ENCODE measurements at regions not wholly inside any gene's neighbourhood (a gene's known extent, or its start where the extent isn't known, plus 50 kb on each side); places are given as distances from the start of the nearest gene placed in this dataset.

GRCh38 chr10:2351566-2351965 lies 614.2 kb upstream of the ADARB2 start:
- TF ChIP-seq CTCF (IDR thresholded peaks at IDR 0.05), result no peak
- no peak for TF ChIP-seq POLR2A (IDR thresholded peaks at IDR 0.05)
- intact Hi-C loops (cut with DNase I), result no loop called here
- ATAC-seq (no peak), DNase-seq (no peak)
- H3K36me3 ChIP-seq, result no peaks in the 10 kb centered on the region
- H3K4me3 ChIP-seq, result no peak overlapping the region
- no peaks in the 10 kb centered on the region for H3K4me1 ChIP-seq
- H3K27ac ChIP-seq, result no peak overlapping the region
- H3K27me3 ChIP-seq, result peaks cover 0 to 3% (median 0%) of the 10 kb centered on the region in 9 donors
- 78 to 83% (median 79%) methylated on average over 15 to 16 of the region's 16 CpGs for WGBS, 4 donors
- no peaks in the 10 kb centered on the region for H3K9me3 ChIP-seq

- H3K27ac ChIP-seq, result no peak overlapping the region
- H3K4me1 ChIP-seq, result no peaks in the 10 kb centered on the region
- TF ChIP-seq CTCF (IDR thresholded peaks at IDR 0.05), result no peak
- no peak for TF ChIP-seq POLR2A (IDR thresholded peaks at IDR 0.05)
- no peak for ATAC-seq
- no peaks in the 10 kb centered on the region for H3K27me3 ChIP-seq
- H3K36me3 ChIP-seq, result no peaks in the 10 kb centered on the region
- H3K4me3 ChIP-seq, result no peak overlapping the region
- intact Hi-C loops (cut with DNase I), result no loop called here
- H3K9me3 ChIP-seq, result peaks cover 0 to 5% (median 0%) of the 10 kb centered on the region in 12 donors
- DNase-seq, result no peak
- WGBS, 4 donors, result 75 to 84% (median 79%) methylated on average over 3 of the region's 3 CpGs
Observed at GRCh38 chr10:2342206-2342605, 604.9 kb upstream of the ADARB2 start.

- H3K27ac ChIP-seq, result no peak overlapping the region
- no peak overlapping the region for H3K4me3 ChIP-seq
- peaks cover 0 to 5% (median 0%) of the 10 kb centered on the region in 12 donors for H3K9me3 ChIP-seq
- no peaks in the 10 kb centered on the region for H3K4me1 ChIP-seq
- DNase-seq (no peak), ATAC-seq (no peak)
- WGBS, 4 donors, result 74 to 79% (median 75%) methylated on average over 11 of the region's 11 CpGs
- intact Hi-C loops (cut with DNase I), result no loop called here
- no peaks in the 10 kb centered on the region for H3K27me3 ChIP-seq
- H3K36me3 ChIP-seq, result no peaks in the 10 kb centered on the region
- TF ChIP-seq CTCF (IDR thresholded peaks at IDR 0.05) (no peak), POLR2A (IDR thresholded peaks at IDR 0.05) (no peak)
Observed at GRCh38 chr10:2340831-2341647, 603.7 kb upstream of the ADARB2 start.

- intact Hi-C loops (cut with DNase I), result no loop called here
- Histone ChIP-seq H3K4me3 (no peak overlapping the region), H3K4me1 (no peaks in the 10 kb centered on the region), H3K36me3 (no peaks in the 10 kb centered on the region), H3K27me3 (no peaks in the 10 kb centered on the region), H3K9me3 (peaks cover 0 to 5% (median 0%) of the 10 kb centered on the region in 12 donors), H3K27ac (no peak overlapping the region)
- WGBS, 4 donors, result 76 to 87% (median 83%) methylated on average over 7 of the region's 7 CpGs
- no peak for TF ChIP-seq POLR2A (IDR thresholded peaks at IDR 0.05)
- no peak for TF ChIP-seq CTCF (IDR thresholded peaks at IDR 0.05)
- ATAC-seq (no peak), DNase-seq (no peak)
Observed at GRCh38 chr10:2335626-2336025, 598.3 kb upstream of the ADARB2 start.
